WTC11 (cell line): ENCODE measurements at regions not wholly inside any gene's neighbourhood (a gene's known extent, or its start where the extent isn't known, plus 50 kb on each side); places are given as distances from the start of the nearest gene placed in this dataset.

ENCODE experiments used
- ATAC-seq: fragments of 200-7000 bp; cut with Tn5 transposase; 2 replicates; pipeline ENCODE4 v1.10.0; 2021; ENCODE audit warnings: mild to moderate bottlenecking, moderate library complexity
- CTCF ChIA-PET: fragments of 300-600 bp; sonication (Branson Sonifier 250); formaldehyde crosslinking; loops from one replicate; lab custom pipeline; 2021; ENCODE audit warnings: antibody characterized with exemption; lab: Charles Lee
- POLR2A ChIA-PET: fragments of 350-600 bp; sonication (Branson Sonifier 250); formaldehyde crosslinking; loops from one replicate; lab custom pipeline; 2021; ENCODE audit warnings: antibody characterized with exemption; lab: Charles Lee
- DNase-seq: peaks from one replicate; pipeline ENCODE4 v3.0.0; 2021; ENCODE audit warnings: low spot score
- H3K27ac Mint-ChIP-seq: 2 replicates; pipeline ENCODE4 v1.8.0; 2021; ENCODE audit warnings: mixed read lengths
- H3K27me3 Mint-ChIP-seq: 2 replicates; pipeline ENCODE4 v1.8.0; 2021; ENCODE audit warnings: low read depth, mild to moderate bottlenecking, moderate library complexity, mixed read lengths
- H3K36me3 Mint-ChIP-seq: 2 replicates; pipeline ENCODE4 v1.8.0; 2021; ENCODE audit warnings: mixed read lengths
- H3K4me1 Mint-ChIP-seq: 2 replicates; pipeline ENCODE4 v1.8.0; 2022; ENCODE audit warnings: mixed read lengths
- H3K4me3 Mint-ChIP-seq: 2 replicates; pipeline ENCODE4 v1.8.0; 2021; ENCODE audit warnings: mild to moderate bottlenecking, moderate library complexity, mixed read lengths
- H3K9me3 Mint-ChIP-seq: 2 replicates; pipeline ENCODE4 v1.8.0; 2021; ENCODE audit warnings: mixed read lengths
- CBFB ChIP-seq: sonication (generic); formaldehyde crosslinking; IDR thresholded peaks from 2 replicates; pipeline ENCODE4 v1.8.1; 2022; ENCODE audit warnings: mild to moderate bottlenecking, low read depth, missing genetic modification reagents
- GABPB1 ChIP-seq: sonication (generic); formaldehyde crosslinking; IDR thresholded peaks from 2 replicates; pipeline ENCODE4 v1.8.1; 2023; ENCODE audit warnings: mild to moderate bottlenecking, missing genetic modification reagents
- KAT7 ChIP-seq: sonication (generic); formaldehyde crosslinking; IDR thresholded peaks from 2 replicates; pipeline ENCODE4 v1.8.1; 2023; ENCODE audit warnings: missing genetic modification reagents, mild to moderate bottlenecking, borderline replicate concordance
- MYBL2 ChIP-seq: sonication (generic); formaldehyde crosslinking; IDR thresholded peaks from 2 replicates; pipeline ENCODE4 v1.8.1; 2023; ENCODE audit warnings: mild to moderate bottlenecking, moderate library complexity, missing genetic modification reagents
- NR3C1 ChIP-seq: sonication (generic); formaldehyde crosslinking; conservative IDR thresholded peaks from 2 replicates; pipeline ENCODE4 v1.8.1; 2023; ENCODE audit warnings: low read depth, mild to moderate bottlenecking, missing genetic modification reagents
- TCF7 ChIP-seq: sonication (generic); formaldehyde crosslinking; IDR thresholded peaks from 2 replicates; pipeline ENCODE4 v1.8.0; 2022; ENCODE audit warnings: mild to moderate bottlenecking, low read depth, missing genetic modification reagents, moderate library complexity
- TEAD4 ChIP-seq: sonication (generic); formaldehyde crosslinking; IDR thresholded peaks from 2 replicates; pipeline ENCODE4 v1.8.0; 2022; ENCODE audit warnings: mild to moderate bottlenecking, missing genetic modification reagents
- TP53 ChIP-seq: sonication (generic); formaldehyde crosslinking; IDR thresholded peaks from 2 replicates; pipeline ENCODE4 v1.8.1; 2023; ENCODE audit warnings: mild to moderate bottlenecking, missing genetic modification reagents
- ZNF138 ChIP-seq: sonication (generic); formaldehyde crosslinking; conservative IDR thresholded peaks from 2 replicates; pipeline ENCODE4 v1.8.1; 2022; ENCODE audit warnings: mild to moderate bottlenecking, moderate library complexity, missing genetic modification reagents
- ZNF671 ChIP-seq: fragments of 250-450 bp; sonication (Bioruptor Pico); IDR thresholded peaks from 2 replicates; pipeline ENCODE4 v1.8.0; 2021; ENCODE audit warnings: mild to moderate bottlenecking
- TF ChIP-seq, protein P1 (sequence below): sonication (generic); formaldehyde crosslinking; IDR thresholded peaks from 2 replicates; pipeline ENCODE4 v1.8.0; 2022; ENCODE audit warnings: mild to moderate bottlenecking, missing genetic modification reagents
- TF ChIP-seq, protein P2 (sequence below): sonication (generic); formaldehyde crosslinking; IDR thresholded peaks from 2 replicates; pipeline ENCODE4 v1.8.0; 2022; ENCODE audit warnings: mild to moderate bottlenecking, missing genetic modification reagents
- TF ChIP-seq, protein P3 (sequence below): sonication (generic); formaldehyde crosslinking; IDR thresholded peaks from 2 replicates; pipeline ENCODE4 v1.8.1; 2023; ENCODE audit warnings: mild to moderate bottlenecking, missing genetic modification reagents
- TF ChIP-seq, protein P4 (sequence below): fragments of 250-450 bp; sonication (Bioruptor Pico); conservative IDR thresholded peaks from 2 replicates; pipeline ENCODE4 v1.9.0; 2021; ENCODE audit warnings: mild to moderate bottlenecking
- TF ChIP-seq, protein P5 (sequence below): fragments of 250-450 bp; sonication (Bioruptor Pico); IDR thresholded peaks from 2 replicates; pipeline ENCODE4 v1.9.0; 2021; ENCODE audit warnings: mild to moderate bottlenecking, borderline replicate concordance
- TF ChIP-seq, protein P6 (sequence below): sonication (generic); formaldehyde crosslinking; conservative IDR thresholded peaks from 2 replicates; pipeline ENCODE4 v1.8.1; 2023; ENCODE audit warnings: mild to moderate bottlenecking, low read depth, missing genetic modification reagents, moderate library complexity

DNA sequence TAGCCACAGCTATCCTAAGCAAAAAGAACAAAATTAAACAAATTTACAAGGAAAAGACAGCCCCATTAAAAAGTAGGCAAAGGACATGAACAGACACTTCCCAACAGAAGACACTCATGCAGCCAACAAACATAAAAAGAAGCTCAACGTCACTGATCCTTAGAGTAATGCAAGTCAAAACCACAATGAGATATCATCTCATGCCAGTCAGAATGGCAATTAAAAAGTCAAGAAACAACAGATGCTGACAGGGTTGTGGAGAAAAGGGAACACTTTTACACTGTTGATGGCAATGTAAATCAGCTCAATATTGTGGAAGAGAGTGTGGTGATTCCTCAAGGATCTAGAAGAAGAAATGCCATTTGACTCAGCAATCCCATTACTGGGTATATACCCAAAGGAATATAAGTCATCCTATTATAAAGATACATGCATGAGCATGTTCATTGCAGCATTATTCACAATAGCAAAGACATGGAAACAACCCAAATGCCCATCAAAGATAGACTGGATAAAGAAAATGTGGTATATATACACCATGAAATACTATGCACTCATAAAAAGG is 163.0 kb upstream of the TET2 start (continued):
- TF ChIP-seq TP53 (CRISPR knock-in tag) (no peak), CBFB (no peak), GABPB1 (no peak), NR3C1 (CRISPR knock-in tag) (no peak), MYBL2 (no peak), TEAD4 (CRISPR knock-in tag) (no peak)
- TF ChIP-seq, protein P1, sequence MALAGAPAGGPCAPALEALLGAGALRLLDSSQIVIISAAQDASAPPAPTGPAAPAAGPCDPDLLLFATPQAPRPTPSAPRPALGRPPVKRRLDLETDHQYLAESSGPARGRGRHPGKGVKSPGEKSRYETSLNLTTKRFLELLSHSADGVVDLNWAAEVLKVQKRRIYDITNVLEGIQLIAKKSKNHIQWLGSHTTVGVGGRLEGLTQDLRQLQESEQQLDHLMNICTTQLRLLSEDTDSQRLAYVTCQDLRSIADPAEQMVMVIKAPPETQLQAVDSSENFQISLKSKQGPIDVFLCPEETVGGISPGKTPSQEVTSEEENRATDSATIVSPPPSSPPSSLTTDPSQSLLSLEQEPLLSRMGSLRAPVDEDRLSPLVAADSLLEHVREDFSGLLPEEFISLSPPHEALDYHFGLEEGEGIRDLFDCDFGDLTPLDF (CRISPR knock-in tag): no peak
- TF ChIP-seq, protein P2, sequence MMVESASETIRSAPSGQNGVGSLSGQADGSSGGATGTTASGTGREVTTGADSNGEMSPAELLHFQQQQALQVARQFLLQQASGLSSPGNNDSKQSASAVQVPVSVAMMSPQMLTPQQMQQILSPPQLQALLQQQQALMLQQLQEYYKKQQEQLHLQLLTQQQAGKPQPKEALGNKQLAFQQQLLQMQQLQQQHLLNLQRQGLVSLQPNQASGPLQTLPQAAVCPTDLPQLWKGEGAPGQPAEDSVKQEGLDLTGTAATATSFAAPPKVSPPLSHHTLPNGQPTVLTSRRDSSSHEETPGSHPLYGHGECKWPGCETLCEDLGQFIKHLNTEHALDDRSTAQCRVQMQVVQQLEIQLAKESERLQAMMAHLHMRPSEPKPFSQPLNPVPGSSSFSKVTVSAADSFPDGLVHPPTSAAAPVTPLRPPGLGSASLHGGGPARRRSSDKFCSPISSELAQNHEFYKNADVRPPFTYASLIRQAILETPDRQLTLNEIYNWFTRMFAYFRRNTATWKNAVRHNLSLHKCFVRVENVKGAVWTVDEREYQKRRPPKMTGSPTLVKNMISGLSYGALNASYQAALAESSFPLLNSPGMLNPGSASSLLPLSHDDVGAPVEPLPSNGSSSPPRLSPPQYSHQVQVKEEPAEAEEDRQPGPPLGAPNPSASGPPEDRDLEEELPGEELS (CRISPR knock-in tag): no peak
- TF ChIP-seq, protein P3, sequence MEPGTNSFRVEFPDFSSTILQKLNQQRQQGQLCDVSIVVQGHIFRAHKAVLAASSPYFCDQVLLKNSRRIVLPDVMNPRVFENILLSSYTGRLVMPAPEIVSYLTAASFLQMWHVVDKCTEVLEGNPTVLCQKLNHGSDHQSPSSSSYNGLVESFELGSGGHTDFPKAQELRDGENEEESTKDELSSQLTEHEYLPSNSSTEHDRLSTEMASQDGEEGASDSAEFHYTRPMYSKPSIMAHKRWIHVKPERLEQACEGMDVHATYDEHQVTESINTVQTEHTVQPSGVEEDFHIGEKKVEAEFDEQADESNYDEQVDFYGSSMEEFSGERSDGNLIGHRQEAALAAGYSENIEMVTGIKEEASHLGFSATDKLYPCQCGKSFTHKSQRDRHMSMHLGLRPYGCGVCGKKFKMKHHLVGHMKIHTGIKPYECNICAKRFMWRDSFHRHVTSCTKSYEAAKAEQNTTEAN: no peak

DNA sequence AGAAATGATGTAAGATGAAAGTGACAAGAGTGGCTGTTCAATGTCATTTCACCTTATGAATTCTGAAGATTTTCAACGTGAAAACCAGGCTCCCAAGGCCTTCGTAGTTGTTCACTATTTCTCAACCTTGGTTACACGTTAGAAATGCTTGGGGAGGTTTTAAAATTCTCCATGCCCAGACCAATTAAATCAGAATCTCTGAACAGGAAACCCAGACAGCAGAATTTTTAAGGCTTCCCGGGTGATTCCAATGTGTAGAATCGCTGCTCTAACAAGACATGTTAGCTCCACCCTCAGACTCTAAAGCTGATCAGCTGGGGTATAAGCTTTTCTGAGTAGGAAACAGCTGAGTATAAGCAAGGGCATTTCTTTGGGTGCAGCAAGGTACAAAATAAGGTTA is 160.4 kb upstream of the TET2 start:
- ChIA-PET CTCF (no interaction called here), POLR2A (no interaction called here)
- no peak for DNase-seq
- Mint-ChIP-seq H3K9me3 (no peaks in the 10 kb centered on the region), H3K27me3 (peaks cover 8% of the 10 kb centered on the region; the same call in 1 of the 2 replicates), H3K36me3 (no peaks in the 10 kb centered on the region), H3K4me1 (no peaks in the 10 kb centered on the region), H3K27ac (no peak overlapping the region), H3K4me3 (no peak overlapping the region)
- no peak for ATAC-seq
- TF ChIP-seq ZNF138: no peak
- TF ChIP-seq, protein P4, sequence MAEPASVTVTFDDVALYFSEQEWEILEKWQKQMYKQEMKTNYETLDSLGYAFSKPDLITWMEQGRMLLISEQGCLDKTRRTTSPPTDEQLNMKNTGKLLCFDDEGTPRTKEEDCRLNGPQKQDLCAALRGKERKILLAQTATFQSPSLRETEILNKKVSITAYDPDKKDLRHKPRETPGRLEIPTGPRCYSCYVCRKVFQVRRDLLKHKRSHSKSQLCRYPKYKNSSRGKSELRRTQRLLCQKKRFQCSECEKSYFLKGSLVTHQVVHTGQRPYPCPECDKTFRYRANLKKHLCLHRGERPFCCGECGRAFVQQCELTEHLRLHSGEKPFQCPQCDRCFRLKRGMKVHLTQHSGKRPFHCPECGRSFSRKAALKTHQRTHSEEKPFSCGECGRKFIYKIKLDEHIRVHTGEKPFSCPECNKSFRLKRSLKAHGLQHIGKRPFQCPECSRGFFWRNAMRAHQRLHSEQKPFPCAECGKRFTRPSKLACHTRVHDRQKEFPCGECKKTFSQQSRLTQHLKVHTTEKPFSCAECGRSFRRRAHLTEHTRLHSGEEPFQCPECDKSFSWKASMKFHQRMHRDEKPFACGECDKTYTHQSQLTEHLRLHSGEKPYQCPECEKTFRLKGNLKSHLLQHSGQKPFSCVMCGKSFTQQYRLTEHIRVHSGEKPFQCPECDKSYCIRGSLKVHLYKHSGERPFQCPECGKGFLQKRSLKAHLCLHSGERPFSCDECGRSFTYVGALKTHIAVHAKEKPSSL (CRISPR knock-in tag): no peak
- TF ChIP-seq, all 79 proteins: peak for 0

DNA sequence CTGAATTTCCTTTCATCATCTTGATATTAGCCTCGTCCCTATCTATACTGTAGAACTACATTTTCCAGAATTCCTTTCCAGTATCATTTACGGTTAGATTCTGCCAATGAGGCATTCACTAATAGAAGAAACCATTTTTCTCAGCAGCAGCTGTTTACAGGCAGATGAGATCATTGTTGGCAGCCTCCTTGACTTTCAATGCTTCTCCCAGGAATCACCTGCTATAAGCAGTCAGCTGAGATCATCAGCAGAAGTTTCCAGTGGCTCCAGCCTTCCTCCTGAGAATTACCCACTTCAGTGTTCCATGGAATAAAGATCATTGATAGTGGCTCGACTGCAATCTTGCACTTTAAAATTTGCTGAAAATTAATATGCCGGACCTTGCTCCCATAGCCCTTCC is 157.3 kb upstream of the TET2 start:
- ChIA-PET POLR2A (no interaction called here), CTCF (no interaction called here)
- Mint-ChIP-seq H3K27me3 (peaks cover 8% of the 10 kb centered on the region), H3K4me3 (no peak overlapping the region), H3K27ac (no peak overlapping the region), H3K9me3 (peaks cover 5% of the 10 kb centered on the region), H3K36me3 (no peaks in the 10 kb centered on the region), H3K4me1 (no peaks in the 10 kb centered on the region)
- DNase-seq: no peak
- ATAC-seq: no peak
- no peak for TF ChIP-seq NR3C1 (CRISPR knock-in tag)
- TF ChIP-seq ZNF671 (CRISPR knock-in tag): no peak
- no peak for TF ChIP-seq KAT7 (CRISPR knock-in tag)
- TF ChIP-seq TCF7 (CRISPR knock-in tag): no peak
- TF ChIP-seq, protein P5, sequence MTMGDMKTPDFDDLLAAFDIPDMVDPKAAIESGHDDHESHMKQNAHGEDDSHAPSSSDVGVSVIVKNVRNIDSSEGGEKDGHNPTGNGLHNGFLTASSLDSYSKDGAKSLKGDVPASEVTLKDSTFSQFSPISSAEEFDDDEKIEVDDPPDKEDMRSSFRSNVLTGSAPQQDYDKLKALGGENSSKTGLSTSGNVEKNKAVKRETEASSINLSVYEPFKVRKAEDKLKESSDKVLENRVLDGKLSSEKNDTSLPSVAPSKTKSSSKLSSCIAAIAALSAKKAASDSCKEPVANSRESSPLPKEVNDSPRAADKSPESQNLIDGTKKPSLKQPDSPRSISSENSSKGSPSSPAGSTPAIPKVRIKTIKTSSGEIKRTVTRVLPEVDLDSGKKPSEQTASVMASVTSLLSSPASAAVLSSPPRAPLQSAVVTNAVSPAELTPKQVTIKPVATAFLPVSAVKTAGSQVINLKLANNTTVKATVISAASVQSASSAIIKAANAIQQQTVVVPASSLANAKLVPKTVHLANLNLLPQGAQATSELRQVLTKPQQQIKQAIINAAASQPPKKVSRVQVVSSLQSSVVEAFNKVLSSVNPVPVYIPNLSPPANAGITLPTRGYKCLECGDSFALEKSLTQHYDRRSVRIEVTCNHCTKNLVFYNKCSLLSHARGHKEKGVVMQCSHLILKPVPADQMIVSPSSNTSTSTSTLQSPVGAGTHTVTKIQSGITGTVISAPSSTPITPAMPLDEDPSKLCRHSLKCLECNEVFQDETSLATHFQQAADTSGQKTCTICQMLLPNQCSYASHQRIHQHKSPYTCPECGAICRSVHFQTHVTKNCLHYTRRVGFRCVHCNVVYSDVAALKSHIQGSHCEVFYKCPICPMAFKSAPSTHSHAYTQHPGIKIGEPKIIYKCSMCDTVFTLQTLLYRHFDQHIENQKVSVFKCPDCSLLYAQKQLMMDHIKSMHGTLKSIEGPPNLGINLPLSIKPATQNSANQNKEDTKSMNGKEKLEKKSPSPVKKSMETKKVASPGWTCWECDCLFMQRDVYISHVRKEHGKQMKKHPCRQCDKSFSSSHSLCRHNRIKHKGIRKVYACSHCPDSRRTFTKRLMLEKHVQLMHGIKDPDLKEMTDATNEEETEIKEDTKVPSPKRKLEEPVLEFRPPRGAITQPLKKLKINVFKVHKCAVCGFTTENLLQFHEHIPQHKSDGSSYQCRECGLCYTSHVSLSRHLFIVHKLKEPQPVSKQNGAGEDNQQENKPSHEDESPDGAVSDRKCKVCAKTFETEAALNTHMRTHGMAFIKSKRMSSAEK (CRISPR knock-in tag): no peak
- TF ChIP-seq, protein P6, sequence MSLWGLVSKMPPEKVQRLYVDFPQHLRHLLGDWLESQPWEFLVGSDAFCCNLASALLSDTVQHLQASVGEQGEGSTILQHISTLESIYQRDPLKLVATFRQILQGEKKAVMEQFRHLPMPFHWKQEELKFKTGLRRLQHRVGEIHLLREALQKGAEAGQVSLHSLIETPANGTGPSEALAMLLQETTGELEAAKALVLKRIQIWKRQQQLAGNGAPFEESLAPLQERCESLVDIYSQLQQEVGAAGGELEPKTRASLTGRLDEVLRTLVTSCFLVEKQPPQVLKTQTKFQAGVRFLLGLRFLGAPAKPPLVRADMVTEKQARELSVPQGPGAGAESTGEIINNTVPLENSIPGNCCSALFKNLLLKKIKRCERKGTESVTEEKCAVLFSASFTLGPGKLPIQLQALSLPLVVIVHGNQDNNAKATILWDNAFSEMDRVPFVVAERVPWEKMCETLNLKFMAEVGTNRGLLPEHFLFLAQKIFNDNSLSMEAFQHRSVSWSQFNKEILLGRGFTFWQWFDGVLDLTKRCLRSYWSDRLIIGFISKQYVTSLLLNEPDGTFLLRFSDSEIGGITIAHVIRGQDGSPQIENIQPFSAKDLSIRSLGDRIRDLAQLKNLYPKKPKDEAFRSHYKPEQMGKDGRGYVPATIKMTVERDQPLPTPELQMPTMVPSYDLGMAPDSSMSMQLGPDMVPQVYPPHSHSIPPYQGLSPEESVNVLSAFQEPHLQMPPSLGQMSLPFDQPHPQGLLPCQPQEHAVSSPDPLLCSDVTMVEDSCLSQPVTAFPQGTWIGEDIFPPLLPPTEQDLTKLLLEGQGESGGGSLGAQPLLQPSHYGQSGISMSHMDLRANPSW: no peak
